NCI-H1092 (cell line): ENCODE measurements at regions not wholly inside any gene's neighbourhood (a gene's known extent, or its start where the extent isn't known, plus 50 kb on each side); places are given as distances from the start of the nearest gene placed in this dataset.
"Not testable (repeated sequence)": the region's sequence is repeated elsewhere in the genome, so short reads cannot be mapped to it uniquely, and the experiment has no call there.

Experiments
- DNase-seq: peaks from one replicate; lab custom pipeline; 2025; lab: John Stamatoyannopoulos, UW

DNA sequence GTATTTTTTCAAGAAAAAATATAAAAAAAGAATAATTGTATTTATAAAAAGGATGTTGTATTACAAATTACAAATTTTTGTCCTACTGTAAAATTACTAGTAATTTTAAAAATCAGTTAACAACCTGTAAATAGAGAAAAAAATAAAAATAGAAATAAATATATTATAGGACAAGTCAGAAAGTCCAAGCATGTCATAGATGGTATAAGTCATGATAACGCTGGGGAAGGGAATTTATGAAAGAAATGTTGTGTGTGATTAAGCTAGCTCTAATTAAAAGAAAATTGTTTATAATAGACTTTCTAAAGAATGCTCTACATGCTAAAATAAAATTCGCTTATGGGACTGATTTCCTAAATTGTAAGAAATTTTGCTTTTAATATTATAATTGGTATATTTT is 2329.9 kb downstream of the ARAP2 start:
- no peak for DNase-seq

DNA sequence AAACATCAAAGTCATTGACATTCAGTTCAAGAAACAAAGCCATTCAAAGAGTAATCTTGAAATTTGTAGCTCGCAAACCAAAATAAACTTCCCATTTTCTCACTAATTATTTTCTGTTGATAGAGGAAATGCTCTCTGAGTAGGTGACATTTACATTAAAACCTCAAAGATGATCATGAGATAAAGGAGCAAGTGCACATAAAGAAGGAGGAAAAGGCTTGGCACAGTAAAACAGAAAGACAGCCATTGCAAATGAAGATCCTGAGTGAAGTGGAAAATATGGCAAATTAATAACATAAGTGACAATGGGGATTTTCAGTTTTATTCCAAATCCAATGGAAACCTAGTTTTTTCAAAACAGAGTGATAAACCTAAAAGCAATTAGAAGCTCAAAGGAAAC is 2320.8 kb downstream of the ARAP2 start:
- DNase-seq = no peak

- no peak for DNase-seq
Observed at GRCh38 chr4:33924239-33924638, 2320.1 kb downstream of the ARAP2 start.

GRCh38 chr4:33924811-33925210 is 2319.5 kb downstream of the ARAP2 start:
- no peak for DNase-seq

DNA sequence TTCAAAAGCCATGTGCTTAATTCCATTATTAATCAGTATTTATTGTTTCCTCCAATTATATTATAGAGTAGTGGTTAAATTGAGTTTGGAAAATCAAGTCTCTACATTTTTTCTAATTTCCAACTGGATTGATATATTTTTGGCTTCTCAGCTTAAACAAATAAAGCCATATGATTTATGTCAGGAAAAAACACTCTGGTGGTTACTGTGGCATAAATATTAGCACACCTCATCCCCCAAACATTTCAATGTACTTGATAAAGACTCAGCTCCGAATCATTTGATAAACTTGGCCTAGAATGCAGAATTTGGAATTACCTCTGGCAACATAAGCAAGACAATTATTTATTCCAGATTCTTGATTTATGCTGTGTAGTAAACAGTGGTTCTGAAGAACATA is 2313.8 kb downstream of the ARAP2 start:
- no peak for DNase-seq

GRCh38 chr4:33931026-33931425 is 2313.3 kb downstream of the ARAP2 start:
- no peak for DNase-seq

- DNase-seq = no peak
Observed at GRCh38 chr4:33940281-33940680, 2304.0 kb downstream of the ARAP2 start.

DNA sequence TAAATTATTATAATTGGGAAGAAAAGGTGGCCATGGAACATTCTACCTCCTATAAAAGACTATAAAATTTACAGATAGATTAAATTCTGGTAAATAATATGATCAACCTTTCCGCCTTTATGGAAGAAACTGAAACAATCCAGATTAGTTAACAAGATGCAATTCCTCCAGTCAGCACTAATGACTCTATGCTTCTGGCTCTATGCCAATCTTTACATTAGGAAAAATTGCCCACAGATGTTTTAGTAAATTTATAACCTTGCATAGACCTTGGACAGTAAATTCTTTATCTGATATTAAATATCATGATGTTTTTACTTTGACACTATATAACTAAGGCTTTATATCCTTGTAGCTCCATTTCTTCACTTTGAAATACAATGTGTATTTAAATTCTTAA is 2302.5 kb downstream of the ARAP2 start:
- no peak for DNase-seq

GRCh38 chr4:33948921-33949320 is 2295.4 kb downstream of the ARAP2 start:
- no peak for DNase-seq

GRCh38 chr4:33953848-33954247 is 2290.5 kb downstream of the ARAP2 start:
- DNase-seq = not testable (repeated sequence)

GRCh38 chr4:33954759-33955158 is 2289.6 kb downstream of the ARAP2 start:
- no peak for DNase-seq

DNA sequence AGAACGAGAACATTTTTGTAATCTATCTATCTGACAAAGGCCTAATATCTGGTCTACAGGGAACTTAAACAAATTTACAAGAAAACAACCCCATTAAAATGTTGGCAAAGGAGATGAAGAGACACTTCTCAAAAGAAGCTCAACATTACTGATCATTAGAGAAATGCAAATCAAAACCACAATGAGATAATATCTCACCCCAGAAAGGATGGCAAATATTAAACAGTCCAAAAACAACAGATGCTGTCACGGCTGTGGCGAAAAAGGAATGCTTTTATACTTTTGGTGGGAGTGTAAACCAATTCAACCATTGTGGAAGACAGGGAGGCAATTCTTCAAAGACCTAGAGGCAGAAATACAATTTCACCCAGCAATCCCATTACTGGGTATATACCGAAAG is 2284.8 kb downstream of the ARAP2 start:
- no peak for DNase-seq

DNA sequence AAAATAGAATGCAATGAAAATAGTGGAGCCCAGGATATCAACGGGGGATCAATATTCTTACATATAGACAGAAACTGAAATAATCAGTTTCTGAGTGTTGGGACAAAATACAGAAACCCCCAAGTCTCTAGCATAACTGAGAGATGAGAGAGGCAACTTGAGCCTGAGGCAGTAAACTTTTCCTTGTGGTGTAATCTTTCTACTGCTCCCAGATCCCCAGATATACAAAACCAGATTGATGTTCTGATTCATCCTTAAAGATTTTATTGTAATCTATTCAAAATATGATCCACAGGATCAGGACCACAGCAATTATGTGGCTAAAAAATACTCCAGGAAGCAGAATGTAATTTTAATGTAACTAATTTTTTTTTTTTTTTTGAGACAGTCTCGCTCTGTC is 2282.6 kb downstream of the ARAP2 start:
- no peak for DNase-seq

DNA sequence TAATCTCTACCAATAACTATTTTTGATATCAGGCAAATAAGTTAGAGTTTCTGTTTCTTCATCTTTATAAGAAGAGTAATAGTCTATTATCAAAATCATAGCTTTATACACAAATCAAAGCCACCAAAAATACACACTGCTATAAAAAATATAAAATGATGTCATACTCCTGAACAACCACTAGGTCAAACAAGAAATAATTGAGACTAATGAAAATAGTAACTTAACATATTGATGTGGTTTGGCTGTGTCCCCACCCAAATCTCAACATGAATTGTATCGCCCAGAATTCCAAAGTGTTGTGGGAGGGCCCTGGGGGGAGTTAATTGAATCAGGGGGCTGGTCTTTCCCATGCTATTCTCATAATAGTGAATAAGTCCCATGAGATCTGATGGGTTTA is 2277.5 kb downstream of the ARAP2 start:
- DNase-seq = no peak

DNA sequence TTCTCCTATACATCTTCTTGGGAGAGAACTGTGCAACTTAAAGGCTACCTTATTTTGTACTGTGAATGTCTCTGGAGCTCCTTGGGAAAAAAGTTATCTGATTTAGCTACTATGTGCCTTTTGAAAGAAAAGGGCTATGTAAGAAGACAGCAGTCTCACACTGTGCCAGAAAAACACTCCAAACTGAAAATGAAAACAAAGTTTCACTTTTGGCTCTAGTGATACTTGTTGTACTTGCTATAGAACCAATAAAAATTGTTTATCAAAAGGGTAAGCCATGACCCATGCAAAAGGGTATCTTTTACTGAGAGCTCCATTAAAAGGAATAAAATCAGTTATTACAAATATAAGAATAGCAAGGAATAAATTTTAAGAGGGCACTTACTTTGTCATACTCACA is 2270.0 kb downstream of the ARAP2 start:
- DNase-seq = no peak

- no peak for DNase-seq
Observed at GRCh38 chr4:33975995-33976394, 2268.3 kb downstream of the ARAP2 start.

- DNase-seq = not testable (repeated sequence)
Observed at GRCh38 chr4:33979781-33980180, 2264.5 kb downstream of the ARAP2 start.

GRCh38 chr4:33980361-33980760 is 2264.0 kb downstream of the ARAP2 start:
- DNase-seq = no peak

GRCh38 chr4:33989820-33990443 is 2254.4 kb downstream of the ARAP2 start:
- DNase-seq = no peak

DNA sequence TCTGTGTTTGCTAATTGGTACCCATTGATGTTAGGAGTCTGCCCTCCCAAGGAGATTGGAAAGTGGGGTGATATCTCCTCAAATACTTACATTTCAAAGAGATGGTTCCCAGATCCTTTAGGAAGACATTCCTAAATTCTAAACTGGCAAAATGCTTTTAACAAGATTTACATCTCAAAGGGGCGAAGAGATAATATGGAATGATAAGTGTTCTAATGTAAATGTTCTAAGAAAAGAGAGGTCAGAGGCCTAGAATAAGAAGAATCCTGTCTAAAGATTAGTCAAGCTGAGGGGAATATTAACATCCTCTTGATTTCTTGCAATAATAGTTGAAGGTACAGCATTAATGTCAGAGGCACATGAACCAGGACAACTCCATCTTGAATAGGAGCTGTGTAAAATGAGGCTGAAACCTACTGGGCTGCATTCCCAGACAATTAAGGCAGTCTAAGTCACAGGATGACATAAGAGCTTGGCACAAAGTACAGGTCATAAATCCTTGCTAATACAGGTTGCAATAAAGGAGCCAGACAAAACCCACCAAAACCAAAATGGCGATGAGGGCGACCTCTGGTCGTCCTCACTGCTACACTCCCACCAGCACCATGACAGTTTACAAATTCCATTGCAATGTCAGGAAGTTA is 2248.1 kb downstream of the ARAP2 start:
- DNase-seq = no peak

GRCh38 chr4:33998291-33998690 is 2246.0 kb downstream of the ARAP2 start:
- no peak for DNase-seq

GRCh38 chr4:34000356-34000755 is 2244.0 kb downstream of the ARAP2 start:
- no peak for DNase-seq

- DNase-seq = not testable (repeated sequence)
Observed at GRCh38 chr4:34006540-34006939, 2237.8 kb downstream of the ARAP2 start.

GRCh38 chr4:34009951-34010350 is 2234.4 kb downstream of the ARAP2 start:
- no peak for DNase-seq
